ENCODE measurements at regions not wholly inside any gene's neighbourhood (a gene's known extent, or its start where the extent isn't known, plus 50 kb on each side); places are given as distances from the start of the nearest gene placed in this dataset.

- WGBS, 2 donors, result 88 to 92% methylated on average over 32 of the region's 32 CpGs
- no peak for TF ChIP-seq CTCF (IDR thresholded peaks at IDR 0.05)
- no peak overlapping the region for H3K4me3 ChIP-seq
- no peaks in the 10 kb centered on the region for H3K36me3 ChIP-seq
- FAIRE-seq, result no peak
- peak in 1 of 6 donors; percentile 58 for DNase-seq
- H3K27me3 ChIP-seq, result no peaks in the 10 kb centered on the region
- H3K4me1 ChIP-seq, result peaks cover 11 to 24% (median 24%) of the 10 kb centered on the region in 3 donors
- ATAC-seq, result no peak
- H3K9me3 ChIP-seq, result no peaks in the 10 kb centered on the region
- no peak overlapping the region for H3K27ac ChIP-seq
- intact Hi-C loops (cut with DNase I), result no loop called here
These were observed 78.0 kb downstream of the CPN2 start for GRCh38 chr3:194272861-194273742.

GRCh38 chr3:194273743-194274310 is 77.3 kb downstream of the CPN2 start:
- no peak for TF ChIP-seq CTCF (IDR thresholded peaks at IDR 0.05)
- Histone ChIP-seq H3K4me3 (no peak overlapping the region), H3K27me3 (no peaks in the 10 kb centered on the region), H3K9me3 (no peaks in the 10 kb centered on the region), H3K27ac (no peak overlapping the region), H3K36me3 (no peaks in the 10 kb centered on the region), H3K4me1 (peaks cover 15 to 29% (median 28%) of the 10 kb centered on the region in 3 donors)
- intact Hi-C loops (cut with DNase I), result no loop called here
- 64 to 81% methylated on average over 7 of the region's 7 CpGs for WGBS, 2 donors
- FAIRE-seq, result no peak
- no peak for ATAC-seq
- DNase-seq, result peak in 1 of 6 donors; percentile 27

DNA sequence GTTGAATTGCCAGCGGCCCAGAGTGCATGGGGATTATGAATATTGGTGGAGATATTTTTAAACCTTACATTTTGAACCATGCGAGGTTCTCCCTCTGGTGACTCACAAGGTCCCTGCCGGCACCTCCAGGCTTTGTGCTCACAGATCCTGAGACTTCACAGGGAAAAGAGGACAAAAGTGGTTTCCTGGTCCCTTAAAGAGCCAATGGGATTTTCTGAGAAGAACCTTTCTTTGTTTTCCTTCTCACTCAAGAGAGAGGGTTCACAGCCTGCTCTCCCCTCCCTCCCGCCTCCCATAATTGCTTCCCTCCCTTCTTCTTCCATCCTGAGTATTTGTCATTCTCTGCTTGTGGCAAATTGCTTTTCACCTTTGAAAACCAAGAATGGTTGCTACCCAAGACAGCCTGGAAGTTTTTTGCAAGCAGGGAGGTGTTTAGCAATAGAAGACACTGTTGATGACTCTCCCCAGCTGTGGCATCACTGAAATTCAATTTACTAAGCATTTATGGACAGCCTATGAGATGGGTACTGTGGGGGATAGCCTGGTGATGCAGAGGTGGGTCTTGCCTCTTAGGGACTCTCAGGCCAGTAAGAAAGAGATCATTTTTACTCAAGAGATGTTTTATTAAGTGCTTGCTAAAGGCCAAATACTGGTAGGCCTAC is 76.6 kb downstream of the CPN2 start:
- H3K36me3 ChIP-seq, result no peaks in the 10 kb centered on the region
- H3K9me3 ChIP-seq, result no peaks in the 10 kb centered on the region
- DNase-seq (peak in 1 of 6 donors; percentile 37), ATAC-seq (no peak), FAIRE-seq (no peak)
- H3K27ac ChIP-seq, result peak overlapping the region in 1 of 4 donors; percentile 17
- H3K4me3 ChIP-seq, result no peak overlapping the region
- 79 to 83% methylated on average over 4 of the region's 4 CpGs for WGBS, 2 donors
- peaks cover 15 to 29% (median 28%) of the 10 kb centered on the region in 3 donors for H3K4me1 ChIP-seq
- TF ChIP-seq CTCF (IDR thresholded peaks at IDR 0.05), result no peak
- H3K27me3 ChIP-seq, result no peaks in the 10 kb centered on the region
- intact Hi-C loops (cut with DNase I), result no loop called here

GRCh38 chr3:194275291-194275690 is 75.8 kb downstream of the CPN2 start:
- H3K27me3 ChIP-seq, result no peaks in the 10 kb centered on the region
- no peaks in the 10 kb centered on the region for H3K9me3 ChIP-seq
- ATAC-seq (no peak), DNase-seq (peak in 2 of 6 donors; percentile 35 to 47), FAIRE-seq (no peak)
- H3K27ac ChIP-seq, result no peak overlapping the region
- peaks cover 15 to 28% (median 28%) of the 10 kb centered on the region in 3 donors for H3K4me1 ChIP-seq
- no peak for TF ChIP-seq CTCF (IDR thresholded peaks at IDR 0.05)
- H3K4me3 ChIP-seq, result no peak overlapping the region
- no peaks in the 10 kb centered on the region for H3K36me3 ChIP-seq
- intact Hi-C loops (cut with DNase I), result no loop called here
- 72 to 73% methylated on average over 8 of the region's 8 CpGs for WGBS, 2 donors

All from pancreas (tissue), 10 donors.